ENCODE measurements at regions not wholly inside any gene's neighbourhood (a gene's known extent, or its start where the extent isn't known, plus 50 kb on each side); places are given as distances from the start of the nearest gene placed in this dataset.

DNA sequence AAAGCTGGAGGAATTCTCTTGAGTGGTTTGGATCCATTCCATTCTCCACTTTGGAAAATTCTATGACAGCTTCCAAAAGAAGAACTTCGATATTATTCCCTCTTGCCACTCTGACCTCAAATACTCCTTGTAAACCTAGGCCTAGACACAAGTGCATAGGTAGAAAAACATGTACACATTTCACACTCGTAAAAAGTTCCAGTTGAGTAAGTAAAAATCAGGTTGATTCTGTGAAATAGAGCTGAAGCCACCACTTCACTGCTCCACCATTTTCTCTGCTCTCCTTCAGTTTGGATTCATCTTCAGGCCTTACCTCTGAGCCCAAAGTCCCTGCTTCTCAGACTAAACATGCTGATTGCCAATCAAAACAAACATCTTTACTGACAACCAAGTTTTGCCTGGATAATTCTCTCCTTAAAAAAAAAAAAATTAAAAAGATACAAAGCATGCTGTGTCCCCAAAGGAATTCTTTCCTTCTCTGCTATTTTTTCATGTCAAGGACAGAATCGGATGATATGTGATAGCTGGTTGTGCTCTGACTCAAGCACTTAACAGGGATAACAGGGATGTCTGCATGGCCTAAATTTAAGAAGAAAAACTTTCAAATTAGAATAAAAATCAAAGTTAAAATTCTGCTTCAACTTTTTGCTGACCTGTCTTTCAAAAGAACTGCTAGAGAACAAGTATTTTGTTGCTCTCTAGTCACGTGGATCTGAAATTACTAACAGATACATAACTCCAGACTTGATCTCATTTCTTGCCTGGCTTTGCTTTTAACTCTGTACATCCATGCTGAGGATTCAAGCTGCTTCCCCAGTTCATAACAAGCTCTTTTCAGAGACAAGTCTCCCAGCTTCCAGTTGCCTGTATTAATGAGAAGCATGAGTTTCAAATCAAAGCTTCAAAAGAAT lies 420.9 kb upstream of the INTU start:
- CTCF ChIA-PET (ENCODE audit: low intra/inter-chr PET ratio, low total read pairs) = no interaction called here
- no peak overlapping the region for H3K4me3 ChIP-seq (replicated peaks in 1 of 3; ENCODE audit: insufficient read depth in 1 of 3, low read depth in 2 of 3, low read length in 3 of 3)
- H3K4me2 ChIP-seq (ENCODE audit: low read depth, low read length) = no peak overlapping the region
- POLR2A ChIA-PET = no interaction called here
- no peaks in the 10 kb centered on the region for H3K9me3 ChIP-seq (ENCODE audit: low read length)
- H3K79me2 ChIP-seq (ENCODE audit: insufficient read depth, low read length) = no peaks in the 10 kb centered on the region
- H3K4me1 ChIP-seq (ENCODE audit: insufficient read depth, low read length) = no peaks in the 10 kb centered on the region
- intact Hi-C loops (cut with micrococcal nuclease; ENCODE audit: unreplicated experiment) = no loop called here
- no TSS peak for BruUV-seq (replicated peaks)
- H3K36me3 ChIP-seq (replicated peaks in 1 of 2; ENCODE audit: control insufficient read depth in 1 of 2, insufficient read depth in 2 of 2, low read length in 2 of 2) = no peaks in the 10 kb centered on the region
- in situ Hi-C loops (cut with HindIII; ENCODE audit: extremely low pct_ligation_motif_present, low pct_unique_long_range_greater_than_20kb) = no loop called here
- TF ChIP-seq ESRRA (CRISPR knock-in tag; IDR thresholded peaks at IDR 0.05; ENCODE audit: low read depth) (no peak), MIXL1 (CRISPR knock-in tag; IDR thresholded peaks at IDR 0.05) (no peak), ATF7 (IDR thresholded peaks at IDR 0.05) (no peak), ATF7 (CRISPR knock-in tag; IDR thresholded peaks at IDR 0.05) (no peak), NR2F1 (CRISPR knock-in tag; IDR thresholded peaks at IDR 0.05) (no peak), ZFYVE20 (CRISPR knock-in tag; IDR thresholded peaks at IDR 0.05; ENCODE audit: borderline replicate concordance, low read depth) (no peak), ZNF138 (CRISPR knock-in tag; IDR thresholded peaks at IDR 0.05; ENCODE audit: low read depth) (no peak), THAP11 (CRISPR knock-in tag; IDR thresholded peaks at IDR 0.05) (no peak), NFYB (CRISPR knock-in tag; IDR thresholded peaks at IDR 0.05) (no peak), ZFX (CRISPR knock-in tag; IDR thresholded peaks at IDR 0.05; ENCODE audit: low read depth) (no peak), ZNF362 (CRISPR knock-in tag; IDR thresholded peaks at IDR 0.05; ENCODE audit: borderline replicate concordance) (no peak), NONO (IDR thresholded peaks at IDR 0.05) (no peak), NONO (CRISPR knock-in tag; conservative IDR thresholded peaks at IDR 0.05) (no peak), ZNF749 (CRISPR knock-in tag; IDR thresholded peaks at IDR 0.05; ENCODE audit: borderline replicate concordance) (no peak), NFATC3 (CRISPR knock-in tag; IDR thresholded peaks at IDR 0.05) (no peak), PTBP1 (IDR thresholded peaks at IDR 0.05; ENCODE audit: low read depth, low read length, poor library complexity, severe bottlenecking) (no peak), SCMH1 (CRISPR knock-in tag; IDR thresholded peaks at IDR 0.05; ENCODE audit: borderline replicate concordance) (no peak), ZFP82 (CRISPR knock-in tag; IDR thresholded peaks at IDR 0.05; ENCODE audit: borderline replicate concordance) (no peak)
- WGBS (ENCODE audit: low lambda C conversion rate) = 0% methylated on average over 4 of the region's 4 CpGs
- no peaks in the 10 kb centered on the region; a peak in 1 of 5 replicates for H3K27me3 ChIP-seq (ENCODE audit: control insufficient read depth in 1 of 2, insufficient read depth in 2 of 2, low read length in 2 of 2)
- ATAC-seq (no peak), FAIRE-seq (no peak), DNase-seq (ENCODE audit: low spot score) (no peak)
- H2AFZ ChIP-seq (ENCODE audit: low read length) = no peak overlapping the region
- no peaks in the 10 kb centered on the region for H4K20me1 ChIP-seq (ENCODE audit: insufficient read depth, low read length)
- no peak overlapping the region for H3K27ac ChIP-seq (ENCODE audit: extremely low read length, insufficient read depth, low read length)
- H3K9ac ChIP-seq (ENCODE audit: insufficient read depth, low read depth, low read length) = no peak overlapping the region
